ENCODE measurements at regions not wholly inside any gene's neighbourhood (a gene's known extent, or its start where the extent isn't known, plus 50 kb on each side); places are given as distances from the start of the nearest gene placed in this dataset.

- H3K36me3 ChIP-seq (ENCODE audit: low read depth, low read length): no peaks in the 10 kb centered on the region
- CTCF ChIA-PET: no interaction called here
- no peak for ATAC-seq
- no peaks in the 10 kb centered on the region for H3K27me3 ChIP-seq (ENCODE audit: low read length)
- no peak overlapping the region for H3K4me3 ChIP-seq (ENCODE audit: low read length)
- H2AFZ ChIP-seq (ENCODE audit: low read length): no peak overlapping the region
- TF ChIP-seq EZH2 (IDR thresholded peaks at IDR 0.05; ENCODE audit: low read length, unreplicated experiment) (no peak), EZH2phosphoT487 (IDR thresholded peaks at IDR 0.05; ENCODE audit: borderline replicate concordance, low read length) (no peak)
- TF ChIP-seq, protein P1, sequence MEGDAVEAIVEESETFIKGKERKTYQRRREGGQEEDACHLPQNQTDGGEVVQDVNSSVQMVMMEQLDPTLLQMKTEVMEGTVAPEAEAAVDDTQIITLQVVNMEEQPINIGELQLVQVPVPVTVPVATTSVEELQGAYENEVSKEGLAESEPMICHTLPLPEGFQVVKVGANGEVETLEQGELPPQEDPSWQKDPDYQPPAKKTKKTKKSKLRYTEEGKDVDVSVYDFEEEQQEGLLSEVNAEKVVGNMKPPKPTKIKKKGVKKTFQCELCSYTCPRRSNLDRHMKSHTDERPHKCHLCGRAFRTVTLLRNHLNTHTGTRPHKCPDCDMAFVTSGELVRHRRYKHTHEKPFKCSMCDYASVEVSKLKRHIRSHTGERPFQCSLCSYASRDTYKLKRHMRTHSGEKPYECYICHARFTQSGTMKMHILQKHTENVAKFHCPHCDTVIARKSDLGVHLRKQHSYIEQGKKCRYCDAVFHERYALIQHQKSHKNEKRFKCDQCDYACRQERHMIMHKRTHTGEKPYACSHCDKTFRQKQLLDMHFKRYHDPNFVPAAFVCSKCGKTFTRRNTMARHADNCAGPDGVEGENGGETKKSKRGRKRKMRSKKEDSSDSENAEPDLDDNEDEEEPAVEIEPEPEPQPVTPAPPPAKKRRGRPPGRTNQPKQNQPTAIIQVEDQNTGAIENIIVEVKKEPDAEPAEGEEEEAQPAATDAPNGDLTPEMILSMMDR (conservative IDR thresholded peaks at IDR 0.05; ENCODE audit: low read depth, low read length): no peak
- H3K4me1 ChIP-seq (ENCODE audit: insufficient read depth, low read length): peaks cover 12% of the 10 kb centered on the region
- intact Hi-C loops (cut with micrococcal nuclease): no loop called here
- DNase-seq: no peak
- H3K27ac ChIP-seq (ENCODE audit: low read length): no peak overlapping the region
- H3F3A ChIP-seq (ENCODE audit: low read length, unreplicated experiment): no peaks in the 10 kb centered on the region
- no TSS peak for BruUV-seq (replicated peaks)
- no peaks in the 10 kb centered on the region for H4K20me1 ChIP-seq (ENCODE audit: low read length)
- H3K9me3 ChIP-seq (ENCODE audit: low read length): no peaks in the 10 kb centered on the region
- POLR2A ChIA-PET (ENCODE audit: unreplicated experiment): no interaction called here
- no peaks in the 10 kb centered on the region for H3K79me2 ChIP-seq (ENCODE audit: low read length)
- H3K9me2 ChIP-seq (replicated peaks; ENCODE audit: low read length): no peaks in the 10 kb centered on the region
- no peak overlapping the region for H3K9ac ChIP-seq (ENCODE audit: low read length)
- H3K4me2 ChIP-seq (ENCODE audit: low read length): no peak overlapping the region
Measured at GRCh38 chr4:26204911-26205370, 115.9 kb upstream of the RBPJ start.

DNA sequence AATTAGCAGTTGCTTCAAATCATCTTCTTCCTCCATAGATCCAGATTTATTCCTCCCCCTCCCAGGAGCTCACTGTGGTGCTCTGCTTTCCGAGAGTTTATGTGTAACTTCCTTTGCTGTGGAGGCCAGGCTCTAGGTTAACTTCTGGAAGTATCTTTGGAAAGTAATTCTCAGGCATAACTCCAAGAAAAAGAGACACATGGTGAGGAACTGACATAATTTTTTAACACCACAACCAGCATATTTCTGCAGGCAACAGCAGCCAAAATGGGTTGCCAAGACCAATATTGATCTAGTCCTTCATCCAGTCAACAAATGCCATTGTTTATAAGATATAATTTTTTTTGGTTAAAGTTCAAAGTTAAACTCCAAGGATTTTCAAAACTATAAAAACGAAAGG, 114.5 kb upstream of the RBPJ start:
- H3K4me3 ChIP-seq (ENCODE audit: low read length): no peak overlapping the region
- peak; percentile 90 for ATAC-seq

DNA sequence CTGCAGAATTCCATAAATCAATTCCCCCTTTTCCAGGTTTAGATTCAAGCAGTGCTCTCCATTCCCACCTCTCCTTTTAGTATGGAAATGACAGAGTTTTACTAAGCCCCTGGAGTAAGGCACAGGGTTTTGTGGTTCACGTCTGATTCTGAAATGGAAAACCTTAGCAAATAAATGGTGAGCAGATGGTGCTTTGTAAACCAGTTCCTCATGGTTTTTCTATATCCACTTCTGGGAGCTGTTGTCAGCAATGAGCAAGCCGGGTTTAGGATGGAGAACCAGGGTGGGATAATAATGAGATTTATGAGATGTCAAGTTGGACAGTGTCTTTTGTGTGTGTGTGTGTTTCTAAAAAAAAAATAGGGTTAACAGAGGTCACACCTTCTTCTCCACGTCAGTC, 113.8 kb upstream of the RBPJ start:
- Histone ChIP-seq H4K20me1 (ENCODE audit: low read length) (no peaks in the 10 kb centered on the region), H3F3A (ENCODE audit: low read length, unreplicated experiment) (no peaks in the 10 kb centered on the region), H3K27ac (ENCODE audit: low read length) (no peak overlapping the region), H3K27me3 (ENCODE audit: low read length) (no peaks in the 10 kb centered on the region), H3K4me2 (ENCODE audit: low read length) (peak overlapping the region; percentile 44), H2AFZ (ENCODE audit: low read length) (no peak overlapping the region), H3K4me1 (ENCODE audit: insufficient read depth, low read length) (peaks cover 12% of the 10 kb centered on the region), H3K36me3 (ENCODE audit: low read depth, low read length) (no peaks in the 10 kb centered on the region), H3K9me3 (ENCODE audit: low read length) (no peaks in the 10 kb centered on the region), H3K9ac (ENCODE audit: low read length) (no peak overlapping the region), H3K9me2 (replicated peaks; ENCODE audit: low read length) (no peaks in the 10 kb centered on the region), H3K79me2 (ENCODE audit: low read length) (no peaks in the 10 kb centered on the region), H3K4me3 (ENCODE audit: low read length) (no peak overlapping the region)
- intact Hi-C loops (cut with micrococcal nuclease): loop anchor here (1.0 kb wide), 1 partner anchor 10 kb away; no protein-coding TSS in a partner anchor
- no TSS peak for BruUV-seq (replicated peaks)
- TF ChIP-seq EZH2phosphoT487 (IDR thresholded peaks at IDR 0.05; ENCODE audit: borderline replicate concordance, low read length) (no peak), EZH2 (IDR thresholded peaks at IDR 0.05; ENCODE audit: low read length, unreplicated experiment) (no peak)
- TF ChIP-seq, protein P1 (conservative IDR thresholded peaks at IDR 0.05; ENCODE audit: low read depth, low read length): no peak
- no peak for ATAC-seq
- DNase-seq: no peak
- CTCF ChIA-PET: no interaction called here
- POLR2A ChIA-PET (ENCODE audit: unreplicated experiment): no interaction called here

More for the DNA sequence above, 114.5 kb upstream of the RBPJ start:
- Histone ChIP-seq H4K20me1 (ENCODE audit: low read length) (no peaks in the 10 kb centered on the region), H3K27ac (ENCODE audit: low read length) (no peak overlapping the region), H3K4me1 (ENCODE audit: insufficient read depth, low read length) (peaks cover 12% of the 10 kb centered on the region), H2AFZ (ENCODE audit: low read length) (no peak overlapping the region), H3K79me2 (ENCODE audit: low read length) (no peaks in the 10 kb centered on the region), H3K27me3 (ENCODE audit: low read length) (no peaks in the 10 kb centered on the region), H3K9me2 (replicated peaks; ENCODE audit: low read length) (no peaks in the 10 kb centered on the region), H3K36me3 (ENCODE audit: low read depth, low read length) (no peaks in the 10 kb centered on the region), H3K9ac (ENCODE audit: low read length) (no peak overlapping the region), H3F3A (ENCODE audit: low read length, unreplicated experiment) (no peaks in the 10 kb centered on the region), H3K9me3 (ENCODE audit: low read length) (no peaks in the 10 kb centered on the region), H3K4me2 (ENCODE audit: low read length) (peak overlapping the region; percentile 44; the same call in 1 of the 2 replicates)
- ChIA-PET CTCF (no interaction called here), POLR2A (ENCODE audit: unreplicated experiment) (no interaction called here)
- intact Hi-C loops (cut with micrococcal nuclease): loop anchor here (1.0 kb wide), 1 partner anchor 9 kb away; no protein-coding TSS in a partner anchor
- BruUV-seq (replicated peaks): no TSS peak
- TF ChIP-seq EZH2 (IDR thresholded peaks at IDR 0.05; ENCODE audit: low read length, unreplicated experiment) (no peak), EZH2phosphoT487 (IDR thresholded peaks at IDR 0.05; ENCODE audit: borderline replicate concordance, low read length) (no peak)
- TF ChIP-seq, protein P1 (conservative IDR thresholded peaks at IDR 0.05; ENCODE audit: low read depth, low read length): no peak
- peak; percentile 61 for DNase-seq

Measured in PC-3 (cell line).